Neutrophil (primary cell): ENCODE measurements at regions not wholly inside any gene's neighbourhood (a gene's known extent, or its start where the extent isn't known, plus 50 kb on each side); places are given as distances from the start of the nearest gene placed in this dataset.

Experiments used
- H3K27ac ChIP-seq: fragments of 200-600 bp; sonication (generic); 2 replicates; pipeline ENCODE4 v1.5.1; 2016; ENCODE audit warnings: mild to moderate bottlenecking, moderate library complexity
- H3K27me3 ChIP-seq: fragments of 200-600 bp; sonication (generic); 2 replicates; pipeline ENCODE4 v1.6.0; 2016; ENCODE audit warnings: mild to moderate bottlenecking
- H3K36me3 ChIP-seq: fragments of 200-600 bp; sonication (generic); 2 replicates; pipeline ENCODE4 v1.5.1; 2017
- H3K4me1 ChIP-seq, 2 experiments: fragments of 200-600 bp in 1 of 2; sonication (generic) in 1 of 2; 1 replicate in 1 of 2; 2 replicates in 1 of 2; pipeline versions ENCODE4 v1.5.1 to v1.6.1; 2013 to 2016; ENCODE audit warnings: low read depth in 1 of 2, low read length in 1 of 2, mild to moderate bottlenecking in 1 of 2, moderate library complexity in 1 of 2; ENCODE audit not compliant: control insufficient read depth in 1 of 2, insufficient read depth in 1 of 2
- H3K4me3 ChIP-seq, 2 experiments: fragments of 200-600 bp in 1 of 2; sonication (generic) in 1 of 2; 1 replicate in 1 of 2; 2 replicates in 1 of 2; pipeline ENCODE4 v1.5.1; 2013 to 2016; ENCODE audit warnings: low read depth in 1 of 2, low read length in 1 of 2, mild to moderate bottlenecking in 1 of 2, moderate library complexity in 1 of 2
- H3K9me3 ChIP-seq: fragments of 200-600 bp; sonication (generic); 2 replicates; pipeline ENCODE4 v1.5.1; 2016
- TF ChIP-seq, protein P1 (sequence below): fragments of 200-600 bp; sonication (generic); IDR thresholded peaks from 2 replicates; pipeline ENCODE4 v1.5.1; 2016; ENCODE audit warnings: antibody characterized with exemption

DNA sequence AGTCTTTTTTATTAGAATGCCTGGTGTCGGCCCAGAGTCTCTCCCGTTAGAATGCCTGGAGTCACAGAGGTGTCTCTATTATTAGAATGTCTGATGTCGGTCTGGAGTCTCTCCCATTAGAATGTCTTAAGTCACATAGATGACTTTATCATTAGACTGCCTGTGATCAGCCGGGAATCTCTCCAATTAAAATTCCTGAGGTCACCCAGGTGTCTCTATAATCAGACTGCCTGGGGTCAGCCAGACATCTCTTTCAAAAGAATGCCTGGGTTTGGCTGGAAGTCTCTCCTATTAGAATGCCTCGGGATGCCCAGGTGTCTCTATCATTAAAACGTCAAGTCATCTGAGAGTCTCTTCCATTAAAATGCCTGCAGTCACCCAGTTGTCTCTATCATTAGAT lies 1493.9 kb downstream of the UQCRFS1 start:
- Histone ChIP-seq H3K36me3 (no peaks in the 10 kb centered on the region), H3K9me3 (no peaks in the 10 kb centered on the region), H3K4me1 (no peaks in the 10 kb centered on the region), H3K27me3 (no peaks in the 10 kb centered on the region), H3K27ac (no peak overlapping the region), H3K4me3 (no peak overlapping the region)
- TF ChIP-seq, protein P1, sequence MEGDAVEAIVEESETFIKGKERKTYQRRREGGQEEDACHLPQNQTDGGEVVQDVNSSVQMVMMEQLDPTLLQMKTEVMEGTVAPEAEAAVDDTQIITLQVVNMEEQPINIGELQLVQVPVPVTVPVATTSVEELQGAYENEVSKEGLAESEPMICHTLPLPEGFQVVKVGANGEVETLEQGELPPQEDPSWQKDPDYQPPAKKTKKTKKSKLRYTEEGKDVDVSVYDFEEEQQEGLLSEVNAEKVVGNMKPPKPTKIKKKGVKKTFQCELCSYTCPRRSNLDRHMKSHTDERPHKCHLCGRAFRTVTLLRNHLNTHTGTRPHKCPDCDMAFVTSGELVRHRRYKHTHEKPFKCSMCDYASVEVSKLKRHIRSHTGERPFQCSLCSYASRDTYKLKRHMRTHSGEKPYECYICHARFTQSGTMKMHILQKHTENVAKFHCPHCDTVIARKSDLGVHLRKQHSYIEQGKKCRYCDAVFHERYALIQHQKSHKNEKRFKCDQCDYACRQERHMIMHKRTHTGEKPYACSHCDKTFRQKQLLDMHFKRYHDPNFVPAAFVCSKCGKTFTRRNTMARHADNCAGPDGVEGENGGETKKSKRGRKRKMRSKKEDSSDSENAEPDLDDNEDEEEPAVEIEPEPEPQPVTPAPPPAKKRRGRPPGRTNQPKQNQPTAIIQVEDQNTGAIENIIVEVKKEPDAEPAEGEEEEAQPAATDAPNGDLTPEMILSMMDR, result no peak

GRCh38 chr19:27718234-27718633 lies 1494.7 kb downstream of the UQCRFS1 start:
- Histone ChIP-seq H3K36me3 (no peaks in the 10 kb centered on the region), H3K4me1 (no peaks in the 10 kb centered on the region), H3K4me3 (no peak overlapping the region), H3K27me3 (no peaks in the 10 kb centered on the region), H3K9me3 (no peaks in the 10 kb centered on the region), H3K27ac (no peak overlapping the region)
- TF ChIP-seq, protein P1, result no peak

DNA sequence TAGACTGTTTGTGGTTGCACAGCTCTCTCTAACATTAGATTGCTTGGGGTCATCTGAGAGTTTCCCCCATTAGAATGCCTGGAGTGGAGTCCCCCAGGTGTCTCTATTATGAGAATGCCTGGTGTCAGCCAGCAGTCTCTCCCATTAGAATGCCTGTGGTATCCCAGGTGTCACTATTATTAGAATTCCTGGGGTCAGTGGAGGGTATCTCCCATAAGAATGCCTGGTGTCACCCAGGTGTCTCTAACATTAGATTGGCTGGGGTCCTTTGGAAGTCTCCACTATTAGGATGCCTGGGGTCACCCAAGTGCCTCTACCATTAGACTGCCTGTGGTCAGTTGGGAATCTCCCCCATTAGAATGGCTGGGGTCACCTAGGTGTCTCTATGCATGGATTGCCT lies 1495.1 kb downstream of the UQCRFS1 start:
- H3K27me3 ChIP-seq, result no peaks in the 10 kb centered on the region
- H3K4me3 ChIP-seq, result no peak overlapping the region
- no peak overlapping the region for H3K27ac ChIP-seq
- no peaks in the 10 kb centered on the region for H3K4me1 ChIP-seq
- H3K9me3 ChIP-seq, result no peaks in the 10 kb centered on the region
- no peaks in the 10 kb centered on the region for H3K36me3 ChIP-seq
- TF ChIP-seq, protein P1, result no peak

DNA sequence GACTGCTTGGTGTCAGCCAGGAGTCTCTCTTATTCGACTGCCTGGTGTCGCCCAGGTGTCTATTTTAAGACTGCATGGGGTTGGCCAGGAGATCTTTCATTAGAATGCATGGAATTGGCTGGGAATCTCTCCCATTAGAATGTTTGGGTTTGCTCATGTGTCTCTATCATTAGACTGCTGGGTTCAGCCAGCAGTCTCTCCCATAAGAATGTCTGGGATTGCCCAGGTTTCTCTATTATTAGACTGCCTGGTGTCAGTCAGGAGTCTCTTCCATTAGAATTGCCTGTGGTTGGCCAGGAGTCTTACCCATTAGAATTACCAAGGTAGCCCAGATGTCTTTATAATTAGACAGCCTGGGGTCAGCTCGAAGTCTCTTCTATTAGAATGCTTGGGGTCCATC lies 1496.0 kb downstream of the UQCRFS1 start:
- no peaks in the 10 kb centered on the region for H3K9me3 ChIP-seq
- no peaks in the 10 kb centered on the region for H3K27me3 ChIP-seq
- H3K4me3 ChIP-seq, result no peak overlapping the region
- TF ChIP-seq, protein P1, result no peak
- no peak overlapping the region for H3K27ac ChIP-seq
- no peaks in the 10 kb centered on the region for H3K4me1 ChIP-seq
- H3K36me3 ChIP-seq, result no peaks in the 10 kb centered on the region

GRCh38 chr19:27714857-27715256 lies 1498.1 kb downstream of the UQCRFS1 start:
- no peak overlapping the region for H3K27ac ChIP-seq

More at GRCh38 chr19:27714857-27715256, 1498.1 kb downstream of the UQCRFS1 start:
- TF ChIP-seq, protein P1, result no peak
- Histone ChIP-seq H3K27me3 (no peaks in the 10 kb centered on the region), H3K36me3 (no peaks in the 10 kb centered on the region), H3K4me3 (no peak overlapping the region), H3K4me1 (no peaks in the 10 kb centered on the region), H3K9me3 (no peaks in the 10 kb centered on the region)
